Activated T-cell treated with anti-CD3 and anti-CD28 coated beads for 48 hours (primary cell): ENCODE measurements at regions not wholly inside any gene's neighbourhood (a gene's known extent, or its start where the extent isn't known, plus 50 kb on each side); places are given as distances from the start of the nearest gene placed in this dataset.

Experiments
- DNase-seq: peaks from one replicate; pipeline ENCODE4 v3.0.0-alpha.2; 2020; ENCODE audit warnings: low read depth

DNA sequence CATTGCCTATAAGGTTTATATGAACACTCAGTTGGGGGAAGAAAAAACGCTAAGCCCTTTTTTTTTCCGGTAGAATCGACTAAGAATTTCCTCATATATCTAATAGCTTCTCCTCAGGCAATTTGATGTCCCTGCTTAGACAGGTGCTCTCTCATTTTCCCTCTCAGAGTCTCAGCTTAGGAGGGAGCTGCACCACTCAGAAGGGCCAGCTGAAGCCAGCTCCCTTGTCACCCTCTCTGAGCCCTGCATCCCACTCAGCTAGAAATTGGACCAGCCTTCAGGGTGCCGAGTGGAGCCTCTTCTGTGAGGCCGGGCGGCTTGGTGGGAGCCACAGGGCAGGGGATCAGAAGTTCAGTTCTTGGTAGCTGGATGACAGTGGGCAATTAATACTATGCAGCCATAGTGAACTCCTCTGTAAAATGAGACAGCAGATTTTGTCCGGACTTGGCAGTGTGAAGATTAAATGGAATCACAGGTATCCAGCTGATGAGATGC lies 368.5 kb downstream of the MAFB start:
- no peak for DNase-seq

DNA sequence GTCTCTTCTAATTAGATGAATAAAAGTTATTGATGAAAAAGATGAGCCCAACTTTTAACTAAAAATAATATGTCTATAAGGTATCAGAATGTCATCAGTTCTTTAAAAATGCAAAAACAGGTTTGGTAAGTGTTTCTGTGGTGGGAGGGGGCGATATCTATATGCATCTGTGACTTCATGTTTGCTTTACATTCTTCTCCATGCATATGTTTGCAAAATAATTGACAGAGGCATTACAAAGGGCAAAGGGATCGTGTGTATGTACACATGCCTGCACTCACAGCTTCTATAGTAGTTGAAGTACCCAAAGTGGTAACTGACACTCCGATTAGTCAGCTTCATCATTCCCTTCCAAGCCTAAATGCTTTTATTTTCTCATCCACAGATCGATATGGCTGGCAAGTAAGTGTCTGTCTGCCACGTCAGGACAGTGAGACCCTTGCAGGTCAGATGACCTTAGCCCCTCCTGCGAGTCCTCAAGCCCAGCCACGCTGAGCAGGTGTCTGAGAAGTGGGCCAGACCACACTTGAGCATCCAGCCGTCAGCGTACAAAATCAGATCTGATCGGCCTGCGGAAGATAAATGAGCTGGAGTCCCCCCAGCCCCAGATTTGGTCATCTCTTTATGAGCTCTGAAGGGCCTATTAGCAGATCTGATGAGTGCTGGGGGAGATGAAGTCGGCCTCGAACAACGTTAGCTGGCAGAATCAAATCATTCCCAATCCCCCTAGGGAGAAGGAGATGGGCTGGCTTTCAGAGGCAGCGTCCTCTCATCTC lies 369.1 kb downstream of the MAFB start:
- no peak for DNase-seq

DNA sequence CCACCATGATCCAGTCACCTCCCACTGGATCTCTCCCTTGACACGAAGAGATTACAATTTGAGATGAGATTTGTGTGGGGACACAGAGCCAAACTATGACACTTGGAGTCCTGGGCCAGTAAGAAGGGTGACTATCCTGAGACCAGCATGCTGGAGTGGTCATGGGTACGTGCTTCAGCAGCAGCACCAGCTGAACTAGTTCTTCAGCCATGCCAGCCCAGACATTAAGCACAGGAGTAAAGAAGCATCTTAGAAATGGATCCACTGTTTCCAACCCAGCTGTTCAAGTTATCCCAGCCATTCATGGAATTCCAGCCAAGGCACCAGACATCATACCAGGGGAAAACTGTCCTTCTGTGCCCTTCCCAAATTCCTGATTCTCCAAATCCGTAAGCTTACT lies 370.0 kb downstream of the MAFB start:
- no peak for DNase-seq

DNA sequence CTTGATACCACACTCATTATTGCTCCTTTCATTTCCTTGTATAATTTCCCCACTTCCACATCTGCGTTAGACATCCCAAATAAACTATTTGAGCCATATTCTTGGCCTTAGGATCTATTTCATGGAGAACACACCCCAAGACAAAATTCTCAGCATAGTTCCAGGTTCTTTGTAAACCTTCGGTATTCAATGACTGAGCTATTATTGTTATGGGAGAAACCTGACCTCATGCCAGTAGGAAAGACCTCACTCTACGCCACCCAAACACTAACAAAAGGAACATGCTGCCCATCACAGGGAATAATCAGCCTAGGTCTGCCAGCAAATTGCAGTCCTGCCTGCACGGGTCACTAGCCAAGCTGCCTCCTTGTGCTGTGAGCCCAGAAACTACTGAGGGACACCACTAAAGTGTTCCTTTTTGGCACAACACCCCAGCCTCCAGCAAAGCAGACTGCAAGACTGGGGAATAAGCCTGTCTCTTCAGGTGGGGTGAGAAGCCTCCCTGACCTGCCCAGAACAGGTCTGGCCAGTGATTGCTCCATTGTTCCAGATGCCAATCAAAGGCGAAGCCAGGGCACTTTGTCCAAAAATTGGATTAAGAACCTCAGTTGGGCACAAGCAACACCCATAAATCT lies 371.8 kb downstream of the MAFB start:
- no peak for DNase-seq

DNA sequence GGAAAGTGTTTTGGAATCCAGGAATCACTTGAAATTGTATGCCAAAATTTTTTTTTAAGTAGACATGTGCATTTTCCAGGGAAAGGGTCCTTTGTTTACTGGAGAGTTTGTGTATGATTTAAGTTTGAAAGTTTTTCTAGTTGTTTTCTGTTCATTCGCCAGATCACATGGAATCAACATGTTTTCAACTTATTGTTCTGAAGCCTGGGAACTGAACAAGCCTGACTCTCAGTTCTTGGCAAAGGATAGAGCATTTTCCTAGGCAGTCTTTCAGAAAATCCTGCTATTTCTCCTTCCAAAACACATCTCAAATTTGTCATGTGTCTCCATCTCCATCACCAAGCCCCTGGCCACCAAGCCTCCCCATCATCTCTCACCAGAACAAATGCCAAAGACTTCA lies 374.8 kb downstream of the MAFB start:
- no peak for DNase-seq

DNA sequence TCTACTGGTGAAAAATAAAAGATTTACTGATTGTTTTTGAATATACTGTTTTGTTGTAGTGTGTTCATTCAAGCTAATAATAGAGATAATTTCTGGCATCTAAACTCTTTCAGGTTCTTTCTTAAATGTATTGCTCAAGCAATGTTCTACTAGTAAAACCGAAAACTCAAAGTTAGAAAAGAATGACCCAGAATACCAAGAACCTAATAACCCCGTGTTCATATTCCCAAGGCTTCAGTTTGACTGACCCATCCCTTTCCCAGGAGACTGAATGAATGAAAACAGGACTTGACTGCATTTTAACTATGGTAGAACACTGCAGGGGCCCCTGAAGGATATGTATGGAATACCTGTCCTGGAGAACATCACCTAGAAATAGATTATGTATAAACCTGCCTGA lies 375.3 kb downstream of the MAFB start:
- DNase-seq: no peak

DNA sequence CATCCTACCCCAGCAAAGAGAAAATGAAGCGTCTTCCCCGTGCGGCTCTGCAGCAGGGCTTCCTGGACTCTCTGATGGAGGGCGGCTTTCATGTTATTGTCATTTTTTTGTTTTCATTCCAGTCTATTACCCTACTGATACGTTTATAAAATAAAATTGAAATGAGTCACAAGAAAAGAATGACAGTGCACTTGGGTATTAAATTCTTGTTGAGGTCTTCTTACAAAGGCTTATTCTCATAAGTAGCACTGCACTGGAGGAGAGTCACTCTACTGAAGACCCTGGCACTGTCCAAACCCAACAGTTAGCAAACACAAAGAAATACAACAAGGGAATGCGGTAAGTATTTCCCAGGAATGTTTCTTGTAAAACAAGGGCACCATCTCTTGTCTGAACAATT lies 379.3 kb downstream of the MAFB start:
- no peak for DNase-seq

DNA sequence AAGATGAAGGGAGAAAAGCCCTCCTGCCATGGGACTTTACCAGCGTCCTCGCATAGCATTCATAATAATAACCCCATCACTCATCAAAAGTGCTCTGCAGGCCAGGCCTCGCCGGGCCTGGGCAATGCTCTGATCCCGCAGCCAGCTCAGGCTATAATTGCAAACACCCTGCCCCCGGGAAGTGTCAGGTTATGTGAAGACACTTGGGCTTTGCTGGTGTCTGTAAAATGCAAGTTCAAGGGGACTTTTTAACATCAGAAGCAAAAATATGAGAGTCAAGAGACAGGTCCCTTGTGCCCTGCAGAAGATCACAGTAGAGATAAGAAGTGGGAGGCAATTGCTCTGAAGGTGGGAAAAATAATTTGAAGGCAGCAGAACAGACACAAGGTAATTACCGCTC lies 381.0 kb downstream of the MAFB start:
- no peak for DNase-seq

DNA sequence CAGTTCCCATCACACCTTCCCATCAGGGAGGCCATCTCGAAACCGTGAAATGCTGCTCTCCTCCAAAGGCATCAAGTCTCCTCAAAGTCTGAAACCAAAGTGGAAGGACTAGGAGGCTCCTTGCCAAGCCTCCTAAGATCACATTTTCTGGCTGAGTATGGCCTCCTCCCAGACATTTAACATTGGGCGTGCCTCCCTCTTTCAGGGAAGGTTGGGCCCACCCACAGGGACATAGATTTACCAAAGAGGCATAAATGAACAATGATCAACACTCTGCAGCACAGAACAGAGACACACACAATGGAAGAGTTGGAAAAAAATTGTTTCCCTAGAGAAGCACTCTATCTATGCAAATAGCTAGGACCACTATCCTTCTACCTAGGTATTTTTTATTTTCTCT lies 381.8 kb downstream of the MAFB start:
- no peak for DNase-seq

DNA sequence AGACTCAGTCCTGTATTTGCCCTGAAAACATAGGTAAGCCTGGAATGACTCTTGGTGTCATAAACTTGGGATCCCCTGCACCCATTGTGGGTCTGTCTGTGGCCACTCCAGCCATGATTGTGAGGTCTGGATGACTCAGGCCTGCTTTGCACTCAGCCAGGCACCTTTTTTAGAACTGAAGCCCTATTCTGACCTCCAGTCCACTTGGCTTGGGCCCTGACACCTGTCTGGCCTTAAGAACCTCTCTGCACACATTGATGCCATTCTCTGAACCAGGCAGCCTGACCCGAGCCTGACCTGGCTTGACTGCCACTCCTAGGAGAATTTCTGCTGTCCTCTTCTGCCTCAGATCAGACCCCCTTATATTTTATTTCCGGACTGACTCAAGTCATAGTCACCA lies 383.7 kb downstream of the MAFB start:
- DNase-seq: no peak

DNA sequence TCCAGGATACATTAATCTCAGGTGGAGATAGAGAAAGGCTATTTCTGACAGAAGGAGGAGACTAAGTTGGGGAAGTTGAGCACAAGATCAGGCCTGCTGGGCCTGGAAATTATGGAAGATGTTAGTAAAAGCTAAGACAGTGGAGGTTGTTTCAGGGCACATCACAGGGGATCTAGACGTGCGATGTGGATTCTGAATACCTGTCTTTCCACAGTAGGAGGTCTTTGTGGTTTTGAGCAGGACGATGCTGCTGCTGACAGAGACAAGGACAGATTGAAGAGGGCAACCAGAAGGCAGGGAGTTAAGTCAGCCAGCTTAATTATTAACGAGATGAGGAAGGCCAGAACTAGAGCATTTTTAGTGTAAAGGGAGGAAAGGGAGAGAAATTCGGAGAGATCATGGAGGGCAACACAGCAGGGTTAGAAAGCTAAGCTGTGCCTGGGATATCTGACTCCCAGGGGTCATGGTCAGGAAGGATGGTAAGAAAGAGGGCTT lies 384.9 kb downstream of the MAFB start:
- no peak for DNase-seq

DNA sequence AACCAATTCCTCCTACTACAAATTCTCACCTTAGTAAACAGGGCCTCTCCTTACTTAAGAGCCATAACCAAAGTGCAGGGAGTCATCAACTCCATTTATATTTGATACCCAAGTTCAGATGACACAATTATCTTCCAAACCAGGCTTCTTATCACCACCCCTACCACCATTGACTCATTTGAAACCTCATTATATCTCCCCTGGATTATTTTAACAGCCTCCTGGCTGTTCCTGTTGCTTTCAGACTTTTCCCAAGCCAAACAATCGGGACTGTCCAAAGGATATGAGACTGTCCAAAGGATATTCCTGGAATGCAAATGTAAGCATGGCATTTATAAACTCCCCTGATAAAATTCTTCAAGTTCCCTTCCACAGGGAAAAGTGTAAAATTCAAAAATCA lies 394.3 kb downstream of the MAFB start:
- no peak for DNase-seq

DNA sequence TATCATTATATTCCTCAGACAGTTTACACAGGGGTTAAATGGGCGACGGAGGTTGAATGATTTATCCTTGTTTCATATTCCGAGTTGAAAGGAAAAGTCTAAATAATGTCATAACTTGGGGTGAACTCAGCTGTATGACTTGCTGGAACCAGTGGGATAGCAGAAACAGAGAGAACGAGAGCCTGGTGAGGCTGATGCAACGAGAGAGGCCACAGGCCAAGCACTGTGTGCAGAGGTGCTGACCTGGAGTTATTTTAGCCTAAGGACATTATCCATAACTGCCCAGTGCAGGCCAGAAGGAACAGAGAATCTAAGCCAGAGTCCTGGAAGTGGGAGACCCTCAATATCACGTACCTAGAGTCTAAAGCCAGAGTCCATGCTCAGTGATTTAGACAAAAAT lies 394.9 kb downstream of the MAFB start:
- no peak for DNase-seq

DNA sequence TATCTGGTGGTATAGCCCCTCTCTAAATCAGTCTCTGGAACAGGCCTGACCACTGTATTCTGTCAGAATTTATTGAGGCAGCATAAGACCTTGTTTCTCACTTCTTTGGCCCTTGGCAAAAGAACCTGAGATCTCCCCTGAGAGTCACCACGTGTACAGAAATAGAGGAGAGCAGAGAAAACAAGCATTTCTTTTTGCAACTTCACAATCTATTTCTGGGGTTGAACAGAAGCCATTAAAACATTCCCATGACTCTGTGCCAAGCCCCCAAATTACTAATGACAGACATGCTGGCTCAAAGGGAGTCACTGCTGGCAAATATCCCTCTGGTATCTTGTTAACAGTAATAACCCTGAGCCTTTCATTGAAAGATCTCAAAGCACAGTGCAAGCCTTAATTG lies 395.3 kb downstream of the MAFB start:
- no peak for DNase-seq

DNA sequence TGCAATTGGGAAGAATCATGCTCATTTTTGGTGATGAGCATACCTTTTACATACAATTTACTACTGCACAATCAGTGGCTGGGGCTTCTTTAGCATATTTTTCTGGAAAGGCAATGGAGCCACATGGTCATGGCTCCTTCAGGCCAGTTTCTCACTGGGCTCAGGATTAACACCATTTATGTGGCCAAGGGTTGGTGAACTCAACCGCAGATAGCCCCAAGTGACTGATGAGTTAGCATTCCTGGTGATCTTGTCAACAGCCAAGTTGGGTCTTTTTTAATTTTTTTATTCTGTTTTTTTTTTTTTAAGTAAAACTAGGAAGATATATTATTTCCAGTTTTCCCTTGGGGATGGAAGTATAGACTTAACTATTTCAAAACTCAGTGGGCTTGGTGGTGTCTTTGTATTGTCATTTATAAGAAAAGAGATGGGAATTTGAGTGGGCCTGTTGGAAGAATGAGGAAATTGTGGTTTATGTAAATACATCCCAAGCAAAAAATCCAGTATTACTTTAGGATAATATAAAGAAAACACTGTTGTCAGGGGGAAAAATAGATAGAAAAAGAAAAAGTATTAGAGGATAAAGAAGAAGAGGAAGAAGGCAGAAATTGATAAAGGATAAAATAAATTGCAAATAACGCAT lies 397.4 kb downstream of the MAFB start:
- no peak for DNase-seq

DNA sequence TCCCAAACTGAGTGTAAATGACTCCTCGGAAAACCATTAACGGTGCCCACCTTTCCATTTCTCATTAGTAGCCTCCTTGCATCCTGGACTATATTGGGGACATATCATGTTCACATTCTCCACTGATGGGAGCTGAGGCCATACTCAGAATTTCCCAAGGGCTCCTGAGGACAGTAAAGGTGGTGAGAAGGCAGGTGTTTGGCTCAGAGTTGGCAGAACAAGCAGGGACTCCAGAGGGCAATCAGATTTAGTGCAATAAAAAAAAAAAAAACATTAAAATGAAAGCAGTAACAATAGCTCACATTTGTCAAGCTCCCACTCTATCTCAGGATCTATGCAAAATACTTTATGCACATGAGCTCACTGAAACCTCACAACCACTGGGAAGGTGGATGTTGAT lies 401.4 kb downstream of the MAFB start:
- DNase-seq: no peak

DNA sequence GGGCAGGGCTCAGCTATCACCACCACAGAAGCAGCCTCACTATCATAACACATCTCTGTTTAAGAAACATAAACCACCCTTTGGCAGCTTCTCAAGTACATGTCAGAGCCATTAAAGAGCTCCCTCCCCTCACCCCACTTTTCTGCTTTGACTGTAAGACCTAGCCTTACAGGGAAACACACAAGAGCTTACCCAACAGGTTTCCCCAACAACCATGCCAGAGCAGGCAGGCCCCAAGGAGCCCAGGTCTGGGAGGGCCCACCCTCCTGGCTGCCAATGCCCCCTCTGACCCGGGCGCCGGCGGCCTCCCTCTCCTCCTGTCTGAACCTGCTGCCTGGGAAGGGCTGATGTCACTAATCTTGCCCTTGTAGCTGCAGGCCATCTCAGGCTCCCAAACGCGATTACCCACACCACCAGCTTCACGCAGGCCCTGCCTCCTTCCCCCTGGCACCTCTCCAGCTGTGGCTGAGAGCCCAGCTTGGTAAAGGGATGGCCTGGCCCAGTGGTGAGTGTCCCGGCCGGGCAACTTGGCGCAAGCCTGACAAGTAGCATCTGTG lies 402.0 kb downstream of the MAFB start:
- DNase-seq: no peak

DNA sequence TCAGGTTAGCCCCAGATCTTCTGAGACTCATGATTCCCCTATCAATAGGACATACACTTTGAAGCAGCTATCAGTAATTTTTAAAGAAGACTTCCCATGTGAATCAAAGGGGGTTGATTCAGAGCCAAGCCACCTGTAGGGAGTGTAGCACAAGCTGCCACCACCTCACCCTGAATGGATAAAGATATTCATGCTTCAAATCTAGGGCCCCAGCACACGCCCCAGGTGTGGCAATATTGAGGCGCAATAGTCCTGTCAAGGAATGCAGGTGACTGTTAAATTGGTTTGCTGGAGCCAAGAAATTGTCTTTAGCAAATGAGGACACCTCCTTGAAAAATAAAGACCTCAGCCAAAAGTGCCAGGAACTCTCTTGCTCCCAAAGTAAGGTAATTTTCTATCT lies 404.4 kb downstream of the MAFB start:
- DNase-seq: no peak

DNA sequence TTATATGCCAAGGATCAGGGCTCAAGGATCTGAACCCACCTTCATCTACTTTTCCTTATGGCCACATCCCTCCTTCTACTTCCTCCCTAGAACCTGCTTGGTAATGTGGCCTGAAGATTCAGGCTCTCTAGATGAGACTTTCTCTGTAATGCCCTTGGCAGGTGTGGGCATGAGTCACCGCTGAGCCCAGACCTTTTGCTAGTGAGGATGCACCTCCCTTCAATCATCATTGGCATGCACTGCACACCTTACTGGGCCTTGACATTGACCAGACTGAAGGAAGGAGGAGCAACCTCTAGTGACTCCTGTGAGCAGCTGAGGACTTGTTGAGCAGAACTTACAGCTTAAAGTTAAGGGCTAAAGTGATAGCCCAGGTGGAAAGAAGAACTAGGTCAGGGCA lies 405.3 kb downstream of the MAFB start:
- DNase-seq: no peak

DNA sequence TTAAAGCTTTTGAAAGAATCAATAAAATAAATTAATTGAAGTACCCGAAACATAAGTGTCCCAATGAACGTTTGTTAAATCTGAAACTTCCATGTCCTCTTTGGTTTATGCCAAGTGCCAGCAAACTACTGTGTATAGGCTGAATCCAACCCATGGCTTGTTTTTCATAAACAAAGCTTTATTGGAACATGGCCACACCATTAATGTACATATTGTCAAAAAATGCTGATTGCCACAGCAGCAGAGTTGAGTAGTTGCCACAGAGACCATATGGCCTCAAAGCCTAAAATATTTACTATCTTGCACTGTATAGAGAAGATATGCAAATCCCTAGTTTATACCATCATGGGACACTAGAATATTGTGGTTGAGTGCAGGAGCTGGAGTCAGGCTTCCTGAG lies 406.1 kb downstream of the MAFB start:
- DNase-seq: no peak

DNA sequence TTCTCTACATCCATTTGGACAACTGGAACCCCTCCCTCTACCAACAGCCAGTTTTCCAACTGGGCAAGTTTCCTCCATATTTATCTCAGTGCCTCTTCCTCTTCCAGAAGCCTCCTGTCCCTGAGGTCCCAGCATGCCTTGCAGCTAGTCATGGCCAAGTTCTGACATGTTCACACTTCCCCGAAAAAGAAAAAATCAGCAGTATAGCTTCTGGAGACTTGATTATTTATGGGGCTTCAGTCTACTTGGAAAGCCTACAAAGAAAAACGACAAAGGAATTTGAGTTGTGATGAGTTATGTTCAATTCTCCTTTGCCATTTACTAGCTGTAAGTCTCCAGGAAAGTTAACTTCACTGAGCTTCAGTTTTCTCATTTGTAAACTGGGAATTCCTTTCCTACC lies 406.5 kb downstream of the MAFB start:
- no peak for DNase-seq

DNA sequence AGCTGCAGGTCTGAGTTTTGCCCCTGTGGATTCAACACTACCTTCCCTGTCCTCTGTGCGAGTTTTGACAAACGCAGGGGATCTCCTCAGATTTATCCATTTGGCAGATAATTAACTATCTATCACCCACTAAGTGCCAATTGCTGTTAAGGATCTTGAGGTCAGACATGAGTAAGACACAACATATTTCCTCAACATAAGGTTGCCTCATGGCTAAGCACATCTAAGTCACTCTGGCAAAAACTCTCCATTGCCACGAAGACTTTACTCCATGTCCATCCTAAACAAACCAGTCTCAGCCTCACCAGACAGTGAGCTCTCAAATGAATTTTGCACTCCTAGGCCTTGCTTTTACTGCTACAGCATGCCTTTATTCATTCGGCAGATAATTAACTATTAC lies 408.4 kb downstream of the MAFB start:
- no peak for DNase-seq

DNA sequence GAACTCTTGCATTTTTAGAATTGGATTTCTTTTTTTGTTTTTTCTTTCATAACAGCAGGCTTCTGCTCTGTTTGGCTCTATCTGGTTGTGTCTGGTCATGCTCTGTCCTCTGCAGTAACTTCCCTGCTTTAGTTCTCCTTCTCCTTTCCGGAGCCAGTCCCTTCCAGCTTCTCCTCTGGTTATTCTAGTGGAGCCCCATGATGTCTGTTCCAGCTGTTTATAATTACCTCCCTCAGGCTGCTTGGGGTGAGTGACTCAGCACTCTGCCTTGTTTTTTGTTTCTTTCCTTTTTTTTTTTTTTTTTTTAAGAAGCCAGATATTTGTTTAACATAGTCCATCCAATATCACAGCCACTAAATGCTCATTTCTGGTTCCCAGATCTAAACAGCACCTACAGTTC lies 409.6 kb downstream of the MAFB start:
- no peak for DNase-seq
